Stimulated activated CD8-positive, alpha-beta memory T cell treated with anti-CD3 and anti-CD28 coated beads, Interleukin-12 subunit alpha, Interleukin-12 subunit beta, amount 100 ng/mL, for 24 hours (primary cell): ENCODE measurements at regions not wholly inside any gene's neighbourhood (a gene's known extent, or its start where the extent isn't known, plus 50 kb on each side); places are given as distances from the start of the nearest gene placed in this dataset.

Source experiments
- DNase-seq: peaks from one replicate; pipeline ENCODE4 v3.0.0-alpha.2; 2020; ENCODE audit errors: extremely low read depth

DNA sequence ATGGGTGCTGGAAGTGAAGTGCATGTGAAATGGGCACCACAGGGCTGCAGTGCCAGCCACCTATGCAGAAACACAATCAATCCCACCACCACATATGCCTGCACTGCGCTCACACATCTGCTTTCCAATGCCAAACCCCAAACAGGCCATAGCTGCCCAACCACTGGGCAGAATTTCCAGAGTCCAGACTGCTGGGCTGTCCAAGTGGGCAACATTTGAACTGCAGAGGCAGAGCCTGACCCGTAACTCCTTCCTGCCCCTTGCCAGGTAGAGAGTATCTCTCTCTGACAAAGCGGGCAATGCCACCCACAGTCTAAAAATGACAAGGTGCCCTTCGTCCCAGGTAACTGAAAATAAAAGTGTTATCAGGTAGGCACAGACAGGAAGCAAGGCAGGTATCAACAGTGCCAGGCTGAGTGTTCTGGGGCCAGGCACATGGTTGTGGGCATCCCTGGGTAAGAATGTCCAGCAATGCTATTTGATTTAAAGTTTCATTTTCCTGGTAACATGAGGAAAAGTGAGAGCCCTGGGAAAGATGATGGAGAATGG lies 79.5 kb downstream of the FOXA2 start:
- DNase-seq: no peak

DNA sequence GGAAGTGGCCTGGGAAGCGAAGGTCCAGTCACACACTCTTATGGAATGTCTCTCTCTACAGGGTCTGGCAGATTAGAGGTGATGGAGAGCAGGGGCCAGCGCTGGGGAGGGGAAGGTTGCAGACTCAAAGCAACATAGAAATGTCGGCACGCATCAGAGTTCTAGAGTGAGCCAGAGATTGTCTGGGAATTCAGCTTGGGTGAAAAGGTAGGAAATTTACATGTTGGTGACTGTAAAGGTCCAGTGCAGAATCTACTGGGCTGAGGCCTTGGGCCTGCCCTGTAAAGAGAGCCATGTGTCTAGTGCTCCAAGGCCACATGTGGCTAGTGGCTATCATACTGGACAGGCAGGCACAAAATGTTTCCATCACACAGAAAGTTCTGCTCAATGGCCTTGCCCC lies 80.8 kb downstream of the FOXA2 start:
- DNase-seq: no peak

DNA sequence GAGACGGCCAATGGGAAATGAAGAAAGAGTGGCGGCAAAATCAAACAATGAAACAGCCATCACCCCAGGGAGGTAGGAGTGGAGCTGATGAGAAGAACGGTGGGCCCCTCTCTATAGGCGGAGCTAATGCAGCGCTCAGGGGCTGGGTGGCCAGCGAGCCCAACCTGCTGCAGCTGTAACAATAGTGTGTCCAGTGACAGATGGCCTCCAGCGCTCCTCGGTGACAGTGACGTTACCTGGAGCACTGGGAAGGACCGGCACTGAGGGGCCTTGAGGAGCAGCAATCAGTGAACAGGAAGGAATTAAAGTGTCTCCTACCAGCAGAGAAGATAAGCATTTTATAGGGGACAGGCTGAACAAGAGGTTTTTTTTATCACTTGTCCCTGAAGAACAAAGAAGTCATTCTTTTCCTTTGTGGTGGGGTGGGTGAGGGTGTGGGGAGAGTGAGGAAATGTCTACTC lies 81.6 kb downstream of the FOXA2 start:
- no peak for DNase-seq

DNA sequence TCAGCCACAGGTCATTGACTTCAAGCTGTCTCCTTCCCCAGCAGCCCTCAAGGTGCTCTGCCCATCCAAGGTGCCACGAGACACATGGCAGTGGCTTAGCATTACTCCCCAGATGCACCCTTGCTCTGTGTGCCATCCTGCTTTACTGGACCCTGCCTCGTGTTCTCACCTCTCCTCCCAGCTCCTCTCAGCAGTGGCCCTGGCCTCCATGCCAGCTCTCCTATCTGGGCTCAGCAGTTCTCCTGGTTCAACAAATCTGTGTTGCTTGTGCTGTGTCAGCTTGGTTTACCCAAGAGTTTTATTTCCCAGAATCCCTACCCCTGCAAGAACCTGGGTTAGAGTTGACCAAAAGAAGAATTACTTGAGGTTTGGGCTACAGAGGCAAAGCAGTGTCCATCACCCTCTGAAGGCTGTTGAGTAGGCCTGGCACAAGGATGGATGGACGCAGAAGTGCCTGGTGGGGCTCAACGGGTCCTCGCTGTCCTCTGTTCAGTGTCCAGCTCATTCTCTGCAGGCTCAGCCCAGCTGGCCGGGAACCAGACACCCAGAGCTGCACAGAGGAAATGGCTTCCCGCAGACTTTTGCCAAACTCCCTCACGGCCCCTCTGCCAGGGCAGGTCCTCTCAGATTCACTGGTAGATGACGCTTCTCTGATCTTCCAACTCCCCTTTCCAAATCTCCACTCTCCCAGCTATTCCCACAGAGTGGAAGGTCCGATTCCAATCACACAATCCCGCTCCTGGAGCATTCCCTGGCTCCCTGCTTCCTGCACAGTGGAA lies 82.6 kb downstream of the FOXA2 start:
- DNase-seq: no peak

DNA sequence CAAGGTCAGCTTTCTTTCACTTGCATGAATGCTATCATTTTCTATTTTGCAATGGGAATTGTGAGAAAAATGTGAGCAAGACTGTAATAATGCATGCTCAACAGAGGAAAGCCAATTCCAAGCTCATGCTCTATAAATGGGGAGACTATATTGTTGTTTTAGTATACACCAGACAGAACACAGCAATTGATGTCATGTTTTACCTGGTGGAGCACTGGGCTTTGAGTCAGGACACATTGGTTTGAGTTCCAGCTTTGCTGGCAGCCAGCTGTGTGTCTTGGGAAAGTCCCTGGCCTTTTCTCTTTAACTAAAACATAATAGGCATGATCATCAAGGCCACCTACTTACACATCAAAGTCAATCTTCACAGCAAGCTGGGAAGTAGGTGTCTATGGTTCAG lies 83.3 kb downstream of the FOXA2 start:
- DNase-seq: no peak

DNA sequence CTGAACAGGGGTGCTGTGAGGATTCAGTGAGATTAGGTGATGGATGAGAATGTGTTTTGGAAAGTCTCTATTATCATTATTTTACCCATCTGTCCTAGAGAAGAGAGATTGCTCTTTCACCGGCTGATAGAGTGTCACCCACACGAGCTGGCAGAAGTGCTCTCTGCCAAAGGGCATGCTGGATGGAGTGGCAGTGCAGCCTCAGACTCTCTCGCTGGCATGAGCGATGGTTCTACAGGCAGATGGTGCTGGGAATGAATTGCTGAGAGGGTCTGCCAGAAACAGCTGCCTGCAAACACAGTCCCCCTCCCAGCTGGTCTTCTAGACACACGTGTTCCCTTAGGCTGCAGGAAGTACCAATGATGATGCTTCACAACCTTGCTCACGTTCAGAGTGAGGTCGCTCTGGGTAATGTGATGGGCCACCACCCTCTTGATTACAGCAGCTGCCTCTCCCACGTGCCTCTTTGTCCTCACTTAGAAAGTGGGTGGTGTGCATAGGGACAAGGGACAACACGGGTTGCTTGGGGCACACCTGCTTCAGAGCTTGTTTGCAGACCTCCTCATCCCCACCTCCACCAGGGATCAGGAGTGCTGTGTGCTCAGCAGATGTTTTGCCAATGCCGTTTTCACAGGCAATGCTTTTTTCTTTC lies 84.7 kb downstream of the FOXA2 start:
- DNase-seq: no peak

DNA sequence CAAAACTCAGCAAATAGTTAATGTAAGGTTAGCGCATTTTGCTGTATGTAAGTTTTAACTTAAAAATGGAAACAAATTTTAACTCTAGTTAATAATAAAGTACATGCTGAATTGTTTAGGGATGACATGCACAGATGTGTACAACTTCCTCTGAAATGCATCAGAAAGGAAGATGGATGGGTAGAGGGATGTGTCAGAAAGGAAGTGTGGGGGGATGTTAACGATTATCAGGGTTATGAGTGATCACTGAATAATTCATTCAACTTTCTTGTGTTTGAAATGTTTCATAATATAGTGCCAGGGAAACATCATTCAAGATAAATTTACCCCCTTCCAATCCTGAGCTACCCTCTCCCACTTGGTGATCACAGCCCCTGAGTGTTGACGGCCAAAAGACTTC lies 87.6 kb downstream of the FOXA2 start:
- no peak for DNase-seq

DNA sequence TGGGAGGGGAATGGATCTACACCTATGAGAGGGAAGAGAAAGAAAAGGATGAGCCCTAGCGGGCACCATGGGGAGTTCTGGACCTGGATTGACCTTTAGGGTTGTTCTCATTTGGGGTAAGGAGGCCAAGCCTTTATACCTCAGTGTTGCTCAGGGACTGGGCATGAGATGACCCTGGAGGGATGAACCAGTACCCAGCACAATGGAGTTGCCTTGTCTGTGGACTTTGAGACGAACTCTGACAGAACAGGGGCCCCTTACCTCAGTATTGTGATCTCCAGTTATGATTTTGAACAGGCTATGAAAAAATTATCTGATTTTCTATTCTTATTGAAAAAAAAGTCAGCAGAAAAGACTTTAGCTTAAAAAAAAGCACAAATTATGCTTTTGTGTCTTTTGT lies 88.6 kb downstream of the FOXA2 start:
- DNase-seq: no peak

DNA sequence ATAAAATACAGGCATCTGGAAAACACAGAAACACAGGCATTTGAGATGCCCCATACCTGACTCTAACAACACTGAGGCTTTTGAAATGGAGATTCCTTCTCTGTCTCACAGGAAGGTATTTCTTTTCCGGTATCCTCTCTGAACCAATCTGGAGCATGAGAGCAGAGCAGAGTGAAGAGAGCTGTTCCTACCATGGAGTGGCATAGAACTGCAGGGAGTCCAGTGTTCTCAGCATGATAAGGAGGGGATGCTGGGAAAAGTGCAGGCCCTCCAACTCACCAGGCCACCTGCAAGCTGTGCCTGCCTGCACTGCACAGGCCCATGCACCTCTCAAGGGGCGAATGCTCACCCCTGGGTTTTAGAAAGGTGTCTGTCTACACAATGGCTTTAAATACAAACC lies 89.2 kb downstream of the FOXA2 start:
- no peak for DNase-seq

DNA sequence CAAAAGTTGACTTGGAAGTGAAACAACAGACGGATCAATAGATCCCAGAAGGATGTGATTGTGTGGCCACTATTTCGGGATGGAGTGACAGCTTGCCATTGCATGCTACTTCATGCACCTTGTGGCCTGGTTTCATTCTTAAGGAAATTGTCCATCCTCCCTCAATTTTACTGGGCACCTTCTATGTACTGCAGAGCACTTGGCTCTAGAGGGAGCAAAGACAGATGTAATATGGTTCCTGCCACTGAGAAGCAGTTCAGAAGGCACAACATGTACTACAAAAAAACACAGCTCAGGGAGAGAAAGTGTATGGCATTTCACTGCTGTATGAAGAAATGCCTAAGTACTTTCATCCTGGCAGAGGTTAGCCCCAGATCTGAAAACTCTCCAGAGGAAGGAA lies 91.9 kb downstream of the FOXA2 start:
- no peak for DNase-seq

DNA sequence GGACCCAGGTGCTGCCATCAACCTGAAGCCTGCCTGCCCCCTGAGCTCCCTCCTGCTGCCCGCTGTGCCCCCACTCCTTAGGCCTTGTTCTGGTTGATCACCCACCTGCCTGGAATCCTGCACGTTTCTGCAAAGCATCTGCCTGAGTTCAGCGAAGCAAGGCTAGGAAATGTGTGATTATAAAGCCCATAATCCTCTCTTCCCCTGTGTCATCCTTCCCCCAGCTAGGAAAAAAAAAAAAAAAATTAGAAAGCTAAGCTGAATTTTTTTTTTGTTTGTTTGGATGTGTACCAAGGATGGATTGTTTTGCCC lies 93.2 kb downstream of the FOXA2 start:
- DNase-seq: no peak

DNA sequence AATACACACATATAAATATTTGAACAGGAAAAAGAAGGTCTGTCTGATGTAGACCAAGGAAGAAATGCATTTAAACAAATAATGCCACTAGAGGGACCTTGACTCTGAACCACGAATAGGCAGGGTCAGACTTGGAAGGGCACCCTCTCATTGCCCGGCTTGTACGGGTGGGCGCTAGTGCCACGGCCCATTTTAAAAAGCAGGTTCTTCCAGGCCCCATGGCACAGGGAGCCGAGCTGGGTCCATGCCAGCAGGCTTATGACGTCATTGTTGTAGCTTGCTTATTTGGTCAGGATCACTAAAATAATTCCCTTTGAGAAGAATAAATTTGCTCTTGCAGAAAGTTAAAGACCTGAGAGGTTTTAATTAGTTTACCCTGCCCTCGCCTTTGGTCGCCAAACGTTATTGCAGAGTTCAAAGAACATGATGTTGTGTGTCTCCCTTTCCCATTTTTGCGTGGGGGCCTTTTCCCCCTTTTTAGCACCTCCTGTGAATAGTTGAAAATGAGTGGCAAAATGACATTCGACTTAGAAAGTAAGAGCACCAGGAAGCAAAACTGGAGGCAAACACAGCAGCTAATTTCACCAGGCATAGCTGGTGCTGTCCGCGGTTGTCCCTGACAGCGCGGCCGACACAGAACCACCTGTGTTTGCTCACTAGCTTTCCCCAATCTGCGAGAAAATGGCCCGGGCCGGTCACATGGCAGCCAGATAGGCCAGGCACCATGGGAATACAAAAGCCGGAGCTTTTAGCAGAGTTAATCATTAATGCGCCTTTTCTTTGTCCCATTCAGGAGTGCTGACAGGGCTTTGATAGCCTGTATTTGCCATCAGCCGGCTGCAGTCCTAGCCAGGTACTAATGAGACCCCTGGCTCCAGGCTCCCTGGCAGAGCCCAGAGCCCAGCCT lies 93.8 kb downstream of the FOXA2 start:
- no peak for DNase-seq

DNA sequence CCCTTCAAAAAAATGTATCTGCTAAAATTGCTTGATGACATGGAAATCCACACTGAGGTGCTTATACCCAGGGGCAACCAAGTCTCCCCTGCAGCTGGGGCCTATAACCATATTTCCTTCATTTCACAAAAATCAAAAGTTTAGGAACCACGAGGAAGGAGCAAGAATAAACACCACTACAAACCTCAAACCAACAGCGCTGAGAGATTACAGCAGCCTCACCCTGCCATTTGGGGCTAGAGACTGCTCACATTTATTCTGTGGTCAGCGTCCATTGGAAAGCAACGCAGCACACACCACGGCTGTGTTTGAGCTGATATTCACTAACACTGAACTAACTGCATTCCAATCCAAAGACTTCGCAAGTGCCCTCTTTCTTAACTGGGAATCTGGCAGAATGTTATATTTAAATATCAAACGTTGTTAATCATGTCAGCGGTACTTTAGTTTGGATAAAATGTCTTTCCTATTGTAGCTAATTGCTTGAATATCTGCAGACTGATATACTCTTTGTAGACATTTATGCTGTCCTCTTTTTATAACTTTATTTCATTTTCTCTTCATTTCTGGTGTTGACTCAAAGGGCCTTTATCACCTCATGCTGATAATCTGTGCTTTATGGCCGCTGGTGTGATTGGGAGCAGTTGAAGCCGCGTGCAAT lies 94.6 kb downstream of the FOXA2 start:
- DNase-seq: no peak

DNA sequence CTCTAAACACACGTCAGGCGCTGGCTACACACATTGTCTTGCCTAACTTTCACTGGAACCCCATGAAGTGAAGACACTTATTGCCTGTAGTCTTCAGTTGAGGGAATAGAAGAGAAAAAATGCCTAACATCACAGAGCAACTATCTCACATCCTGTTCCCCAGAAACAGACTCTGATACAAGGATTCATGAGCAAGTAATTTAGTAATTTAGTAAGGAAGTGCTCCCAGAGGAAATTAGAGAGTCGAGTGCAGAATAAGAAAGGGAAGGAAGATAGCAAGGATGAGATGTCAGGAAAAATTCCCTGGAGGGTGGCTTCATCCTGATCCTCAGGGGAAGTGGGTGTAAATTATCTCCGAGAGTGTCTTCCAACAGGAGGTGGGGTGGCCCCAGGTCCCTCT lies 104.0 kb downstream of the FOXA2 start:
- DNase-seq: no peak

DNA sequence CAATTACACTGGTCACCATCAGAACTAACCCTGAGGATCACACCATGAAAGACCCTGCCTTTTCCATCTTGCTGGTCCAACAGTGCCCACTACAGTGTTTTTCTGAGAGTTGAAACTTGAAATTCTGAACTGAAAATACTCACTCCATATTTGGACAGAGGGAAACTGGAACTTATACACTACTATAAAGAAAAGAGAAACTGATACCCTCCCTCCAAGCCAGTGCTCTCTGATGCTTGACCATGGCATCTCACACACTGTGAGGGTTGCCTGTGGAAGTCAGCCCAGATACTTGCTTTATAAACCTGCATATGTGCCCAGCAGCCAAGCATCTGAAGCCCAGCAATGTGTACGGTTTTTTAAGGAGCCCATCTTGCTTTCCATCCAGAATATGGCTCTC lies 108.7 kb downstream of the FOXA2 start:
- DNase-seq: no peak

DNA sequence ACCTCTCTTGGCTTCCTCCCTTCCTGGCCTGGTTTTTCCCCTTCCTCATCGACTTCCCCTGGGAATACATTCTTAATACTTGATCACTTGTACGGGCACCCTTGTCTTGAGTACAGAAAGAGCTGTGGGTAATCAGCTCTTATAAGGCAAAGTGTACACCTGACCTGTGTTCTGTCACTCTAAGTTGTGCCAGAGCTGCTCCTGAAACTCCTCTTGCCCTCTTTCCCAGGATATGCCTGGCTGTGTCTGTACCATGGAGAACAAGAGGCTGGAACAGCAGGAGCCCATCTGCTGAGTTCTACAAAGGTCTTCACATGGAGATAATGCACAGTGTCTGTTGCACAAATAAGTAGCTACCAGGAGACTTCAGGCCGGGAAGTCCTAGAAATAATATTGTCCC lies 110.1 kb downstream of the FOXA2 start:
- DNase-seq: no peak

DNA sequence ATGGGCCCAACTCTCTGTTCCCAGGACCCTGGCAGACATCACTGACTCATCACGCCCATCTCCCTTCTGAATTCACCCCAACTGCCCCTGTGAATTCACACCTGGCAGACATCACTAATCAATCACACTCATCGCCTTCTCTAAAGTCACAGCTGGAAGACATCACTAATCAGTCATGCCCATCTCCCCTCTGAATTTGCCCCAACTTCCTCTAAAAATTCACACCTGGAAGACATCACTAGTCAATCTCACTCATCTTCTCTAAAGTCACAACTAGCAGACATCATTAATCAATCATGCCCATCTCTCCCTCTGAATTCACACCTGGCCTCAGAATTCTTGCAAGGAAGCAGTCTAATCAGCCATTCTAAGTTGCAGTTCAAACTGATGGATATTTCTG lies 111.1 kb downstream of the FOXA2 start:
- DNase-seq: no peak

DNA sequence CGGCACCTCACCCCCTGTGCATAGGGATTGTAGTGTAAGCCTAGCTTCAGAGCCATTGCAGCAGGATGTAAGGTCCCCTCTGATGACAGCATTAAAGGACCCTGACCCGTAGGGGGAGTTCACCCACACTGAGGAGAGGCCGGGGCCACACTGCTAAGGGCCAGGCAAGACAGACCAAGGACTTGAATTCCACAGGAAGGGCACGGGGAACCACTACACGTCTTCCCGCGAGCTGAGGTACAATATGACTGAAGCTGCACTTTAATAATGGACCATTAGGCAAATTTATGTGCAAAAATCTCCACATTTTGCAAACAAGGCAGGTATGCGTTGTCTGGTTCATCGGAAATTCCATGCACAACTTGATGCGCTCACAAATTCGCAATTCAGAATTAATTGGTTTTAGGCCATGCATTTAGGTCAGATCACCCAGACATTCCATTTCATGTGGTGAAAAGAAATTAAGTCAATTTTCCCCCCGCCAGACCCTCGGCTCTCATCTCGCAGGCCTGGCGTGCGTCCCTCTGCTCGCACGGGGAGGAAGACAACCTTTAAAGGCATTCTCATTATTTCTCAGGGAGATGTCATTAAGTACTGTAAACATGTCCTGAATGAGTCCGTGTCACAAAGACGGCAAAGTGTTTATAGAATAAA lies 111.8 kb downstream of the FOXA2 start:
- no peak for DNase-seq

DNA sequence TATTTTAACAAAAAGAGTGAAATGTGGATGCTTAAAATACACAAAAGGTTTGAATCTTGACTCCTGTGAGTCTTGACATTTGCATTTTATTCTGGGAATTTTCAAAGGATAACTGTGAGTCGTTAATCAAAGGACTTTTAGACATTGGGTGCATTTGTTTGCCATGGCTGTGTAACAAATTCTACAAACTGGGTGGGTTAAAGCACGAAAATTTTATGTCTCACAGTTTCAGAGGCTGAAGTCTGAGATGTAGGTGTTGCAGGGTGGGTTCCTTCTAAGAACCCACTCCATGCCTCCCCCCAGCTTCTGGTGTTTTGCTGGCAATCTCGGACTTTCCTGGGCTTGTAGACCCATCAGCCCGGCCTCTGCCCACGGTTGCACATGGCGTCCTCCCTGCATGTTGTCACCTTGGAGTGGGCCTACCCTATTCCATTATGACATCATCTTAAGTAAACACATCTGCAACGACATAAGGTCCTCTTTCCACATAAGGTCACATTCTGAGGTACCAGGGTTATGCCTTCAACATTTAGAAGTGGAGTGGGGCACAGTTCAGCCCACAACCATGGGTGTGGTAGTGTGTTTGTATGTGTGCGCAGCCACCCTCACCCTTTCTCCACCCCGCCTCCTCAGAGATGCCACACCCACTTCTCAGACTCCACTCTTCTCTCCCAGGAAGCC lies 113.1 kb downstream of the FOXA2 start:
- DNase-seq: no peak

DNA sequence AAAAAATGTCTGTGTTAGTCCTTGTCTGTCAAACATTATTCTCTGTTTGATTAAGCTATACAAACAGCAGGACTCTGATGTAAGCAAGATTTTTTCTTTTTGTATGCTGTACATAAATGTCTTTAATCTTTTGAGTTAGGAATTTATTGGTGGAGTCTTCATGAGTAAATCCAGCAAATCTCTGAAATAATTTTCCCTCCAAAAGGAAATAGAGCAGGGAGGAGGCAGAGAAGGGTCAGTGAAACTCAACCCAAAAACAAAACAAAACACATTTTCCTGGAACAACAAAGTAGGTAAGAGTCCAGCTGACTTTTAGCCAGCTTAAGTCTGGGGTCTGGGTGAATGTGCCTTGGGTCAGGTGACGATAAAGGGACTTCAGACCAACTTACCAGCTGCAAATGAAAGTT lies 113.7 kb downstream of the FOXA2 start:
- DNase-seq: no peak
